HS-27A (cell line): ENCODE measurements at regions not wholly inside any gene's neighbourhood (a gene's known extent, or its start where the extent isn't known, plus 50 kb on each side); places are given as distances from the start of the nearest gene placed in this dataset.
"Not testable (repeated sequence)": the region's sequence is repeated elsewhere in the genome, so short reads cannot be mapped to it uniquely, and the experiment has no call there.

Experiments
- DNase-seq: peaks from one replicate; pipeline ENCODE4 v3.0.0-alpha.2; 2012; ENCODE audit warnings: low read depth, missing footprints

- no peak for DNase-seq
These were observed 287.9 kb upstream of the DEFB112 start for GRCh38 chr6:50337532-50338122.

DNA sequence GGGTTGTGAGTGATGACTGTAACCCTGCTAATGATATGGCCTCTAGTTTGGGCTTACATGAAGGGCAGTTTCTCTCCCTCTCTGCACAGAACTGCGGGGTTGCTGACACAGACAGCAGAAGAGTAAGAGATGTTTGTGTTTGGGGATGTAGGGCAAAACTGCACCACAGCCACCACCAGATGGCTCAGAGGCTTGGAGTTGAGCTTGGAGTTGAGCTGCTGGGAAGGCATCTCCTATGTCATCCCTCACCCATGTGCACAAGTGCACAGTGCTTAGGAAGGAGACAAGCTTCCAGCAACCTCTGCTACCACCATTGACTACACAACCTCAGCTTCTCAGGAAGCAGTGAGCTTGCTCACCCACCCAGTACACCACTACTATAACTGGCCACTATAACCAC lies 303.9 kb upstream of the DEFB112 start:
- DNase-seq, result no peak

DNA sequence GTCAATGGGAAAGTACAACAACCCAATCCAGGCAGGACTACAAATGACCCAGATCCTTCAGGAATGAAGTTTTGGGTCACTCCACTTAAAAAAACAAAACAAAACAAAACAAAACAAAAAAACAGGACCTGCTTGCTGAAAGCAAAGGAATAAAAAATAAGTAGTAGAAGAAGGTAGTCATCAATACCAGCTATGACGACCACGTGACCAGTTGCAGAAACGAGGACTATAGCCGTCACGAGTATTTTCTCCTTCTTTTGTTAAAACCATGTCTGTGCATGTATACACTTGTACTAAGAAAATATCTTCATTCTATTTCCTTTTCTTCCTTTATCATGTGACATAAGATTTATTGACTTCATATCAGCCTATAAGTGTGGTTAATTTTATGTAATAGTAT lies 308.4 kb upstream of the DEFB112 start:
- DNase-seq, result no peak

DNA sequence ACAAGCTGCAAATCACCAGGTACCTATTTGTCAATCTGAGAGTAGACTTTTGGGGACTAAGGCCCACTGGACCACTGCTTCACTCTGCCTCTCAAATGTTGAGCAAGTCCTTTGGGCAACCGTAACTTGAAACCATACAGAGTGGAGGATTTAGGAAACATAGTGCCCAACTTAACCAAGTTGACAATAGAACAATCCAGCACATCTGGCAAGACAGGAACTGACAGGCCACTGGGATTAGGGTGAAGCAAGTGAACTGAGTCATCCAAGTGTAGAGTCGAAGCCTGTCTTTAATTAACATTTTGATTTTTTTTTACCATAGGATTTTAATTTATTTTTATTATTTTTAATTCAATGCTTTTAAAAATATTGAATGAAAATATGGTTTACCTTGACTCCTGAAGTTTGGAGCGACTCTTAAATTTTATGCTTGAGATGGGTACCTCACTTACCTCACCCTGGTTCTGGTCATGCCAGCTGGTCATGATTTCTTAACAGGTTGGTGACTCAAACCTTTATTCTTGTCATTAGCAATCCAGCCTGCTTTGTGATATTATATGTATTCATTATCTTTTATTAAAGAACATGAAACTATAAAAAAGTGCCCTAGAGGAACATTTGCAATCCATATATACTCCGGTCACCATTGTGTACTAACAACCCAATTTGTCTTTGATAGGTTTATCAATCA lies 312.1 kb upstream of the DEFB112 start:
- DNase-seq, result no peak

DNA sequence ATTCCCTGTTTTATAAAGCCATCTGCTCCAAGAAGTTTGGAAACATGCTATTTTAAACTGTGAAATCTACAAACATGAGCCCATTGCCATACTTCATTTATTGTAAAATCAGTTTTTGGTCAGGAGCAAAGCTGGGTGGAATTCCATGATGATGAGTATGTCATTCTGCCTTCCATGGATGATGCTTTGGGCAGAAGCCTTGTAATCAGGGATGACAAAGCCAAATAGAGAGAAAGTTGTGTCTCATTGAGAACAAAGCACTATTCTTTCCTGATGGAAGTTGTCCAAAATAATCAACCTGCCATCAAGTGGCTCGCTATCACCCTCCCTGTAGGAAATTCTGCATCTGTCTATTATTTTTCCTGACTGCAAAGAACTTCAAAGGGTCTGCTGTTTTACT lies 313.0 kb upstream of the DEFB112 start:
- no peak for DNase-seq

DNA sequence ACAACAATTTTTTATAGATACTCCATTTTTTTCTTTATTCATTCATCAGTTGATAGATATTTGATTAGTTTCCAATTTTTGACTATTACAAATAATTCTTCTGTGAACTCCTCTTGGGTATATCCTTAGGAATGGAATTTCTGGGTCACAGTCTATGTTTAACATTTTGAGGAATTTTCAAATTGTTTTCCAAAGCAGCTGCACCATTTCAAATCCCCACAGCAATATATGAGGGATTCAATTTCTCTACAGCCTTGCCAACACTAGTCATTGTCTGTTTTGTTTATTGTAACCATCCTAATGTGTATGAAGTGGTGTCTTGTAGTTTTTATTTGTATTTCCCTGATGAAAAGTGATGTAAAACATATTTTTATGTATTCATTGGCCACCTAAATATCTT lies 320.3 kb upstream of the DEFB112 start:
- DNase-seq, result no peak

DNA sequence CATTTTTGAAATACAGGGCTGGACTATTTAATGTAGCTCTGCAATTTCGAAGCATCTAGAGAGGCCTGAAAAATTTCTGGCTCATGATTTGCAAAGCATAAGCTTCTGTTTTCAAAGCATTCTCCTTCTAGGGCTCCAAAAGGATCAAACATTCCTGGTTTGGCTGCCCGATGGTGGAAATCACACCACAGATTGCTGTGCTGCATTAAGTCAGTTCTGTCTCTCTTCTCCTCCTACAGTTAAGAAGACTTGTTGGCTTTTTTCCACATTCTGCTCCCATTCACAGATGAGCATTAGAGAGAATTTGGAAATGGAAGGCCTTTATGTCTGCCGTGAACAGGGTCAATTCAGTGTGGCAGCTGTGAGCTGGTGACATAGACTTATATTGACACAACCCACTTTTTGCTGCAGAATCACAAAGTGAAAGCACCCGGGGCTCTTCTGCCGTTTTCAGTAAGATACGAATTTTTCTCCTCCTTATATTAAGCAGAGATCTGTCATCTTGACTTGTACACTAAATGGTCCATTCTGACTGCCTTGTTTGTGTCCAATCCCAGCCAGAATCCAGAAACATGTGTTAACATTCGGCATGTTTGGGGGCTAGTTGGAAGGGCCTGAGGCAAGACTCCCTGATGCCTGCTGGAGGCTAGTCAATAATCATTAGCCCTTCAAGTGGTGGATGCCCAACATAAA lies 330.8 kb upstream of the DEFB112 start:
- DNase-seq, result no peak

- DNase-seq, result no peak
These were observed 331.3 kb upstream of the DEFB112 start for GRCh38 chr6:50381099-50381415.

GRCh38 chr6:50390416-50390815 lies 322.9 kb upstream of the TFAP2D start:
- no peak for DNase-seq

DNA sequence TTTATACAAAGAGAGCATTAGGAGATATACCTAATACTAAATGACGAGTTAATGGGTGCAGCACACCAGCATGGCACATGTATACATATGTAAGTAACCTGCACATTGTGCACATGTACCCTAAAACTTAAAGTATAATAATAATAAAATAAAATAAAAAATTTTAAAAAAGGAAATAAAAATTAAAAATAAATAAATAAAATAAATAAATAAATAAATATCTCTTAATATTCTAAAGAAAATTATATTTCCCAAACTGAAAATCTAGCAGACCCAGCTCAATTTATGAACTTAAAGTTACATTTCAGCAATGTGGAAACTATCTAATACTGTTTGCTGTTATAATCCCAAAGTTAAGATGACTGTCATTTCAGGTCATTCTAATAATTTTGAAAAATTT lies 319.2 kb upstream of the TFAP2D start:
- not testable (repeated sequence) for DNase-seq

- no peak for DNase-seq
These were observed 308.7 kb upstream of the TFAP2D start for GRCh38 chr6:50404643-50405042.

GRCh38 chr6:50410579-50410978 lies 302.7 kb upstream of the TFAP2D start:
- no peak for DNase-seq

DNA sequence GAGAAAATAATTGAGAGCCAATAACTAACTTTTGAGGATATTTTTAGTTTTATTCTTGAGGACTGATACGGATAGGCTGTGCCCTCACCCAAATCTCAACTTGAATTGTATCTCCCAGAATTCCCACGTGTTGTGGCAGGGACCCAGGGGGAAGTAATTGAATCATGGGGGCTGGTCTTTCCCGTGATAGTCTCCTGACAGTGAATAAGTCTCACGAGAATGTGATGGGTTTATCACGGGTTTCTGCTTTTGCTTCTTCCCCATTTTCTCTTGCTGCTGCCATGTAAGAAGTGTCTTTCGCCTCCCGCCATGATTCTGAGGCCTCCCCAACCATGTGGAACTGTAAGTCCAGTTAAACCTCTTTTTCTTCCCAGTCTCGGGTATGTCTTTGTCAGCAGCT lies 292.3 kb upstream of the TFAP2D start:
- DNase-seq, result not testable (repeated sequence)

DNA sequence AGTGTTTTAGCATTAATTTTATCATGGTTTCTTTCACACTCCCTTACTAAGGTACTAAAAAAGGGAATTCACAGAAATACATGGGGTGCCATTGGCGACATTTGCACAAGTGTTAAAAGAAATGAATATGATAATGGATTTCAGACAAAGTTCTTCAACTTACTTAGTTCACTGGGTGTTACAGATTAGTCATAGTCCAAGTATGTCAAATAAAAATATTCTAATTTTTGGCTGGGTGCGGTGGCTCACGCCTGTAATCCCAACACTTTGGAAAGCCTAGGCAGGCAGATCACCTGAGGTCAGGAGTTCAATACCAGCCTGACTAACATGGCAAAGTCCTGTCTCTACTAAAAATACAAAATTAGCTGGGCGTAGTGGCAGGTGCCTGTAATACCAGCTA lies 286.1 kb upstream of the TFAP2D start:
- DNase-seq, result no peak

DNA sequence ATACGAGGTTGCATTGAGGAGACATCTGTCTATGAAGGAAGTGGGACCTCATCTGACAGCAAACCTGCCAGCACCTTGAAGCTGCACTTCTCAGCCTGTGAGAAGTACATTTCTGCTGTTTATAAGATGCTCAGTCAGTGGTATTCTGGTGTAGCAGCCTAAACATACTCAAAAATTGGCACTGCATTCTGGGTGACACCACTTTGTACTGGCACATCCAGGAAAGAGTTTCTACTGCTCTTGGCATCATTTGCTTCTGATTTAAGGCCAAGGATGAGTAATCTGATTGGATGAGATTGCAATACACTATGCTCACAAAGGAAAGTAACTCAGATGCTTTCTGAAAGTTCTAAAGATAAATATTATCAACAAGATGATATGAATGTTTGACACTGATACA lies 275.4 kb upstream of the TFAP2D start:
- no peak for DNase-seq

DNA sequence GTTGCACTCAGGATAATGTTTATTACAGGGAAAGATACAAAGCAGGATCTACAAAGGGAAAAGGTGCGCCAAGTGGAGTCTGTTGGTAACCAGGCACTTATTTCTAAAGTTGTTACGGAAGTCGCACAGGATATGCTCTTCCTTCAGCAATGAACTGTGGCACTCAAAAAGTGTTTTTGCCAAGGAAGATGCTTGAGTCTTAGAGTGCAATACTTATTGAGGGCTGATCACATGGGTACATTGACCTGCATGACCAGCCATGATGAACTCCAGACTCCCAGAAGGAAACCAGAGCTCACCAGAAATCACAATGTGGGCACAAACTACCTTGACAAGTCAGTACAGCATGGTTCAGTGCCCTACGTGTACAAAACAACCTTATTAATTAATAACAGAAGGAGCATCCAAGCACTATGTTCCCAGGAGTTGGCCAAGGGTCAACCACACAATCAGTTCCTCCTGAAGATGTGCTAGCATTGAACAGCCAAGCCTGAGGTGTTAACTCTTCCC lies 270.7 kb upstream of the TFAP2D start:
- DNase-seq, result no peak

GRCh38 chr6:50443144-50443543 lies 270.2 kb upstream of the TFAP2D start:
- no peak for DNase-seq

DNA sequence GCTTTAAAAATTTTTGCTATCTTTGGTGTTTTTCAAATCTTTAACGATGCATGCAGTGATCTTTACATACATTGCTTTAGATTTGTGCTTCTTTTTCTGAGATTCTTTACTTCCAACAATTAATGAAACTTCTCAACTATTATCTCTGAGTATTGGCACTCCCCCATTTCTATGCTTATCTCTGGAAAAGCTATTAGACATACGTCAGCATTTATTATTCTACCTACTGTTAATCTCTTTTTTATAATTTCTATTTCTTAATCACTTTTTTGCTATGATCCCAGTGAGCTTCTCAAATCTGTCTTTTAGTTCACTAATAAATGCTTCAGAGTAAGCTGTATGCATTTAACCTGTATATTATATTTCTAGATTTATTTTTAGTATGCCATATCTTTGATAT lies 264.2 kb upstream of the TFAP2D start:
- no peak for DNase-seq

DNA sequence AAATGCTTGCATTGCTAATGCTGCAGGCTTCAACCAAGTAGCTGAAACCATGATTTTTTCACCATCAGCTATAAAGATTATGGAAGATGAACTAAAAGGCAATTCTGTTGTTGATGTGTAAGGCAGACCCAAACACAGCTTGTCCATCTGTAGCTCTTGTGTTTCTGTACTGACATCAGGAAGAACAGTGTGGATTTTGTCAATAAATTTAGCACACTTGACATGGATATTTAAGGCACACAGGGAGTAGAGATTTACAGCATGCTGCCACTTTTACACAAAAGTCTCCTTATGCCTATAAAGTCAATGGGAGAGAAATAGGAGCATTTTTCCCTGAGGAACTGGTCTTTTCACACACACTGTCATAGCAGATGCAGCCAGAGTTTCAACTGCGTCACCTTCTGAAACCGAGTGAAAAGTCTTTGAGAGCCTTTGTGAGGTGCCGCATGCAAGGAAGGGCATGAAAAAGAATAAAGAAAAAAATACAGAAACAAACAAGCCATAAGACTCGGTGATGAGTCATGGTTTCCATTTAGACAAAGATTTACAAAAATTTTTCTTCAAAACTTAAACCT lies 261.4 kb upstream of the TFAP2D start:
- DNase-seq, result no peak

DNA sequence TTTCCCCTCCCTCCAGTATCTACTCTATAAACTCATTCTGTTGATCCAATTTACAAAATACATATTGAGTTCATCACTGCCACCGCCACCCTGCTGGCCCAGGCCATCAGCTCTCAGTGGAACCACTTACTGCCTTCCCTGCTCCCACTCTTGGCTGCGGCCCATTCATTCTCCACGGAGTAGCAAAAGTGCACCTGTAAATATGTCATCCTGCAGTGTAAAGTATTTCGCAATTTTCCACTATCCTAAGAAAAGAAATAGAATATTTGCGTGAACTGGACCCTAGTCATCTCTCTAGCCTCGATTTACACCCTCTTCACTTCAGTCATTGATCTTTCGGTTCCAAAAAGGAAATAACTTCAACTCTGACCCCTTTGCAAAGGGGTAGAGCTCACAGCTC lies 258.3 kb upstream of the TFAP2D start:
- no peak for DNase-seq

DNA sequence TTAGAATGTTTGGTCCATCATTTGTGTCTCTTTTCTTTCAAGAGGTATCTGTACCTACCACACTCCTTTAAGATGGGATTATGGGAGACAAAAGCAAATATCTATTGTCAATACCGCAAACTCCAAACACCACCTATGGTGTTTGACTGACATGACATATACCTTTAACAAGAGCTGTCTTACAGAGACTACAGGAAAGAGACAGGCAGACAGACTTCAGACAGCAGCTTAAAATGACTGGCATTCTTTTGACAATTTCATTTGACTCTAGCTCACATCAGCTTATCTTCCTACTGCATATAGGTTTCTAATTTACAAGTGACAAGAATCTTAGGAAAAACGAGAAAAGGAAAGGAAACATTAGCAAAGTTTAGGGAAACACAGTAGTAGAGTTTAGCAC lies 256.0 kb upstream of the TFAP2D start:
- no peak for DNase-seq

GRCh38 chr6:50461696-50462095 lies 251.6 kb upstream of the TFAP2D start:
- DNase-seq, result no peak

DNA sequence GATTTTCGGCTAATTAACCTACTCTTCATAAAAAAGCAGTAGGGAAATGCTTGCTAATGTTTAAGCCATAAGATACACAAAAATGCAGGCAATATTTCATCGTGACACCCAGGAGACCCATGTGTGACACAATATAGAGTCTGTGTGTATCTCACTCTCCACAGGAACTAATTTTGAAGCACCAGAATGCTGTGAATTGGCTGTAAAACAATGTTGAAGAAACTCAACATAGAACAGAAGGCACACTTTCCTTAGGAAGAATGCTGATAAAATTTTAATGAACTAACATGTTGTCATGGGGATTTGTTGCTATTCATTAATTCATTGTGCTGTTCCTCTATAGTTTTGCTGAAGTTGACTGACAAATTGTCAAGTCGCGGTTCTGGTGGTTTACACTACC lies 249.4 kb upstream of the TFAP2D start:
- DNase-seq, result no peak
